Thyroid gland (tissue), 4 donors: ENCODE measurements at regions not wholly inside any gene's neighbourhood (a gene's known extent, or its start where the extent isn't known, plus 50 kb on each side); places are given as distances from the start of the nearest gene placed in this dataset.

Experiments used
- DNase-seq, 2 donors: peaks; one replicate each; pipeline ENCODE4 v3.0.0-alpha.2; 2019
- H3K27ac ChIP-seq, 3 donors: fragments of 200-600 bp; sonication (generic); 1 replicate in 2 of 3; 2 replicates in 1 of 3; pipeline ENCODE4 v1.5.1; 2016 to 2019; ENCODE audit warnings: mild to moderate bottlenecking in 1 of 3, moderate library complexity in 1 of 3
- H3K27me3 ChIP-seq: fragments of 200-600 bp; sonication (generic); one replicate; pipeline ENCODE4 v1.5.1; 2019
- H3K36me3 ChIP-seq, 2 donors: fragments of 200-600 bp; sonication (generic); one replicate each; pipeline ENCODE4 v1.5.1; 2016 to 2019
- H3K4me1 ChIP-seq, 2 donors: fragments of 200-600 bp; sonication (generic); one replicate each; pipeline ENCODE4 v1.5.1; 2017 to 2019
- H3K4me3 ChIP-seq, 3 donors: fragments of 200-600 bp; sonication (generic); replicated peaks in 1 of 3; 1 replicate in 2 of 3; 2 replicates in 1 of 3; pipeline ENCODE4 v1.5.1; 2016; ENCODE audit warnings: mild to moderate bottlenecking in 1 of 3
- H3K9me3 ChIP-seq: fragments of 200-600 bp; sonication (generic); one replicate; pipeline ENCODE4 v1.5.1; 2017
- POLR2A ChIP-seq, 2 donors: fragments of 450-650 bp; IDR thresholded peaks; one replicate each; pipeline ENCODE4 v1.6.1; 2017; ENCODE audit warnings: antibody characterized with exemption in 2 of 2, mild to moderate bottlenecking in 2 of 2, moderate library complexity in 1 of 2
- WGBS, 2 donors: methylation state at CpG; one replicate each; pipeline ENCODE4 v1.1.5; 2017; 5-methylcytosine and 5-hydroxymethylcytosine counted together
- intact Hi-C: fragments of 100-400 bp; cut with DNase I; formaldehyde crosslinking; loops from one replicate; pipeline ENCODE4 v1.15.1; 2023
- TF ChIP-seq, protein P1 (sequence below), 6 experiments: fragments of 200-600 bp in 3 of 6; fragments of 450-650 bp in 3 of 6; sonication (generic) in 3 of 6; IDR thresholded peaks; one replicate each; pipeline ENCODE4 v1.5.1; 2016 to 2019; ENCODE audit warnings: antibody characterized with exemption in 6 of 6, mild to moderate bottlenecking in 2 of 6, inconsistent platforms in 1 of 6, moderate library complexity in 1 of 6

DNA sequence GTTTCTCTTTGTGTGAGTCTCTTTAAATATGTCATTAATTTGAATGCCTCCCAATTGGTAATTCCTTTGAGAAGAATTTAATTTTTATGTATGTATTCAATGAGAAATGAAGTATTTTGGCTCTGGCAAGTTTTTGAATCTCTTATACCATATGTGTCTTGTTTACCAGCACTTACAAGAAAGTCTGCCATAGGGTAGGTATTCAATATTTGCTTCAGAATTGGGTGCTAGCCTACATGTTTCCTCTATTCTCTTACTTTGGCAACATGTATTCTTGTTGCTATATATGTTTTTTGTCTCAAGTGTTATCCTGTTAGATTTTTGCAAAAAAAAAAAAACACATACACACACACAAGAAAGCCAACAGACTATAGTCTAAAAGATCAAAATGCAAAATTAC is 350.5 kb upstream of the PRMT6 start:
- intact Hi-C loops: no loop called here
- TF ChIP-seq POLR2A (IDR thresholded peaks at IDR 0.05): no peak
- TF ChIP-seq, protein P1, sequence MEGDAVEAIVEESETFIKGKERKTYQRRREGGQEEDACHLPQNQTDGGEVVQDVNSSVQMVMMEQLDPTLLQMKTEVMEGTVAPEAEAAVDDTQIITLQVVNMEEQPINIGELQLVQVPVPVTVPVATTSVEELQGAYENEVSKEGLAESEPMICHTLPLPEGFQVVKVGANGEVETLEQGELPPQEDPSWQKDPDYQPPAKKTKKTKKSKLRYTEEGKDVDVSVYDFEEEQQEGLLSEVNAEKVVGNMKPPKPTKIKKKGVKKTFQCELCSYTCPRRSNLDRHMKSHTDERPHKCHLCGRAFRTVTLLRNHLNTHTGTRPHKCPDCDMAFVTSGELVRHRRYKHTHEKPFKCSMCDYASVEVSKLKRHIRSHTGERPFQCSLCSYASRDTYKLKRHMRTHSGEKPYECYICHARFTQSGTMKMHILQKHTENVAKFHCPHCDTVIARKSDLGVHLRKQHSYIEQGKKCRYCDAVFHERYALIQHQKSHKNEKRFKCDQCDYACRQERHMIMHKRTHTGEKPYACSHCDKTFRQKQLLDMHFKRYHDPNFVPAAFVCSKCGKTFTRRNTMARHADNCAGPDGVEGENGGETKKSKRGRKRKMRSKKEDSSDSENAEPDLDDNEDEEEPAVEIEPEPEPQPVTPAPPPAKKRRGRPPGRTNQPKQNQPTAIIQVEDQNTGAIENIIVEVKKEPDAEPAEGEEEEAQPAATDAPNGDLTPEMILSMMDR (IDR thresholded peaks at IDR 0.05): no peak
- Histone ChIP-seq H3K36me3 (no peaks in the 10 kb centered on the region), H3K27ac (no peak overlapping the region), H3K4me1 (no peaks in the 10 kb centered on the region), H3K4me3 (no peak overlapping the region), H3K27me3 (no peaks in the 10 kb centered on the region), H3K9me3 (no peaks in the 10 kb centered on the region)
- DNase-seq: no peak

DNA sequence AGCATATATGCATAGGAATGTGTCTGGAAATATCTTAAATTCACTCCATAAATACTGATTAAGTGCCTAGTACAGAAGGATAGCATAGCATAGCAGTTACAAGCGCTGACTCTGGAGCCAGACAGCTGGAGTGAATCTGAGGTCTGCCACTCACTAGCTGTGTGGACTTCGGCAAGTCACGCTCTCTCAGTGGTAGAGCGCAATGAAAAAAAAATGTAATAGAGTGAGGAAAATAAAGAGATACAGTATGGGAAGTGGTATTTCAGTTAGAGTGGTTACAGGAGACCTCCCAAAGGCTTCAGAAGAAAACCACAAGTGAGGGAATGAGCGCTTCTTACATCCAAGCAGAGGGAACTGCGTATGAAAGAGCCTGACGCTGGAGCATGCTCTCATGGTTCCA is 338.9 kb upstream of the PRMT6 start:
- Histone ChIP-seq H3K27ac (no peak overlapping the region), H3K36me3 (no peaks in the 10 kb centered on the region), H3K9me3 (no peaks in the 10 kb centered on the region), H3K27me3 (no peaks in the 10 kb centered on the region), H3K4me3 (no peak overlapping the region), H3K4me1 (no peaks in the 10 kb centered on the region)
- intact Hi-C loops: no loop called here
- DNase-seq: no peak
- WGBS, 2 donors: 80 to 82% methylated on average over 7 of the region's 7 CpGs
- TF ChIP-seq POLR2A (IDR thresholded peaks at IDR 0.05): no peak
- TF ChIP-seq, protein P1 (IDR thresholded peaks at IDR 0.05): no peak

DNA sequence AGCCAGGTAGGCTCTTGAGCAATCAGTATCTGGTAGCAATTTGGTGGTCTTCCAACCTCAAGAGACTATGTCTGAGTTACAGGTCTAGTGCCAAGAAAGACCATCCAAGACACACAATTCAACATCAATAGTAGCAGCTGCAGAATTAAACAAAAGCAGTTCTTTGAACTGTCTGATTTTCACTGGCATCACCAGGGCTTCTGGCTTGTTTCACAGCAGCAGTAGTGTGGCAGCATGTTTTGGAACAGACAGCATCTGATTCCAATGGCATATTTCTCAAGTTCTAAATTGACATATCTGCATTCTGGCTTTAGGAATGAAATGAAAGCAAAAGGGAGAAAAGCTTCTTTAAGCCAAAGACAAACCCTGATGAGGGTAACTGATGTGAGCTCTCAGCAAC is 334.7 kb upstream of the PRMT6 start:
- H3K4me3 ChIP-seq: no peak overlapping the region
- intact Hi-C loops: no loop called here
- H3K36me3 ChIP-seq: no peaks in the 10 kb centered on the region
- no peak for DNase-seq
- no peak for TF ChIP-seq POLR2A (IDR thresholded peaks at IDR 0.05)
- TF ChIP-seq, protein P1 (IDR thresholded peaks at IDR 0.05): no peak
- H3K4me1 ChIP-seq: no peaks in the 10 kb centered on the region
- no peaks in the 10 kb centered on the region for H3K9me3 ChIP-seq
- H3K27me3 ChIP-seq: no peaks in the 10 kb centered on the region
- H3K27ac ChIP-seq: no peak overlapping the region

DNA sequence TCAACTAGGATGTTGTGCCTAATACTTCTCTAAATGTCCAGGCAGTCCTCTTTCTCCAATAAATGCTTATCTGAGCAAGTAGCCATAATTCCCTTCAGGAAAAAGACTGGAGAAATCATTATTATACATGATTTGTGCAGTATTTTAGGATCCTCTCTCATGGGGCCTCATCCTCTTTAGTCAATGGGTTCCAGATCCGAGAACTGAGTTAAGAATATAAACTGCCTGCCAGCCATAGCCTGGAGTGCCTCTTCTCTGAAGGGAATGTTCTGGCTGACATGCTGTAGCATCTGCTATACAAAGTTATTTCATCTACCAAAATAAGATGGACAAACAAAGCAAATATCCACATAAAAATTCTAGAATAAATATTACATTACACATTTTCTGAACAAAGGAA is 334.0 kb upstream of the PRMT6 start:
- Histone ChIP-seq H3K27ac (no peak overlapping the region), H3K27me3 (no peaks in the 10 kb centered on the region), H3K4me1 (no peaks in the 10 kb centered on the region), H3K36me3 (no peaks in the 10 kb centered on the region), H3K4me3 (no peak overlapping the region), H3K9me3 (no peaks in the 10 kb centered on the region)
- 0 to 70% methylated on average over 1 of the region's 1 CpG for WGBS, 2 donors
- no peak for TF ChIP-seq POLR2A (IDR thresholded peaks at IDR 0.05)
- TF ChIP-seq, protein P1 (IDR thresholded peaks at IDR 0.05): no peak
- intact Hi-C loops: no loop called here
- no peak for DNase-seq

DNA sequence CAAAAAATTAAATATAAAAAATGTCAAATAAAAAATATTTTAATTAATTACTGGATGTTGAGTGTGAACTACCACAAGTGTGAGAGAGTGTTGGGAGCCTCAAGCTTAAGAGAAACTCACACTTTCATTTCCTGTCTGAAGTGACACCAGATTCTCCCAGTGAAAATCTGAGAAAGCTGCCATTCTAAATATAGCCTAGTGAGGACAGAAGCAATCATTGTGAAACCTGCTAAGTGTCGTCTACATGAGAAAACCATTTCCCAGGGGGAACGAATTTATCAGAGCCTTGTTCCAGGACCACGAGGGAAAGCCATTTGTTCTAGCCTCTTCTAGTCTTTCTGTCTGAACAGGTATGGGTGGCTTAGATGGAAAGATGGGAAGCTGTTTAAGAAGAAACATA is 329.3 kb upstream of the PRMT6 start:
- intact Hi-C loops: no loop called here
- TF ChIP-seq POLR2A (IDR thresholded peaks at IDR 0.05): no peak
- TF ChIP-seq, protein P1 (IDR thresholded peaks at IDR 0.05): no peak
- Histone ChIP-seq H3K36me3 (no peaks in the 10 kb centered on the region), H3K27me3 (no peaks in the 10 kb centered on the region), H3K9me3 (no peaks in the 10 kb centered on the region), H3K27ac (no peak overlapping the region), H3K4me1 (no peaks in the 10 kb centered on the region), H3K4me3 (no peak overlapping the region)
- DNase-seq: no peak
- 35 to 42% methylated on average over 3 of the region's 3 CpGs for WGBS, 2 donors
